GM23338 (cell line): ENCODE measurements at regions not wholly inside any gene's neighbourhood (a gene's known extent, or its start where the extent isn't known, plus 50 kb on each side); places are given as distances from the start of the nearest gene placed in this dataset.
"Not testable (repeated sequence)": the region's sequence is repeated elsewhere in the genome, so short reads cannot be mapped to it uniquely, and the experiment has no call there.

Source experiments
- ATAC-seq: fragments of 200-7000 bp; cut with Tn5 transposase; 3 replicates; pipeline ENCODE4 v1.9.1; 2020
- DNase-seq: peaks from one replicate; pipeline ENCODE4 v3.0.0-alpha.2; 2015; ENCODE audit warnings: low spot score
- H2AFZ ChIP-seq: fragments of 200-600 bp; sonication (generic); 2 replicates; pipeline ENCODE4 v1.8.0; 2016; ENCODE audit warnings: antibody characterized with exemption, mild to moderate bottlenecking, moderate library complexity
- H3F3A ChIP-seq: fragments of 200-600 bp; sonication (generic); replicated peaks from 2 replicates; pipeline ENCODE4 v1.8.0; 2017; ENCODE audit warnings: antibody characterized with exemption, mixed run types, low read depth
- H3K27ac ChIP-seq: fragments of 200-600 bp; sonication (generic); 2 replicates; pipeline ENCODE4 v1.6.1; 2016; ENCODE audit warnings: low read depth
- H3K27me3 ChIP-seq: fragments of 200-600 bp; sonication (generic); 2 replicates; pipeline ENCODE4 v1.8.0; 2016; ENCODE audit warnings: mild to moderate bottlenecking, mixed run types, moderate library complexity; ENCODE audit not compliant: insufficient read depth
- H3K36me3 ChIP-seq: fragments of 200-600 bp; sonication (generic); 2 replicates; pipeline ENCODE4 v1.8.0; 2016; ENCODE audit warnings: mild to moderate bottlenecking; ENCODE audit not compliant: insufficient read depth
- H3K4me1 ChIP-seq: fragments of 200-600 bp; sonication (generic); 2 replicates; pipeline ENCODE4 v1.8.0; 2016; ENCODE audit warnings: mild to moderate bottlenecking, moderate library complexity; ENCODE audit not compliant: insufficient read depth
- H3K4me2 ChIP-seq: fragments of 200-600 bp; sonication (generic); 2 replicates; pipeline ENCODE4 v1.7.1; 2017; ENCODE audit warnings: mixed run types
- H3K4me3 ChIP-seq: fragments of 200-600 bp; sonication (generic); 2 replicates; pipeline ENCODE4 v1.6.1; 2016; ENCODE audit warnings: mixed run types
- H3K79me2 ChIP-seq: fragments of 200-600 bp; sonication (generic); replicated peaks from 2 replicates; pipeline ENCODE4 v1.8.0; 2017; ENCODE audit warnings: mild to moderate bottlenecking; ENCODE audit not compliant: insufficient read depth
- H3K9me2 ChIP-seq: fragments of 200-600 bp; sonication (generic); 2 replicates; pipeline ENCODE4 v1.8.0; 2017; ENCODE audit not compliant: insufficient read depth
- H4K20me1 ChIP-seq: fragments of 200-600 bp; sonication (generic); replicated peaks from 2 replicates; pipeline ENCODE4 v1.8.0; 2017; ENCODE audit warnings: mild to moderate bottlenecking; ENCODE audit not compliant: insufficient read depth
- H3K27ac Mint-ChIP-seq: 2 replicates; pipeline ENCODE4 v1.8.0; 2020; ENCODE audit warnings: inconsistent platforms, mild to moderate bottlenecking, moderate library complexity, mixed read lengths
- H3K27me3 Mint-ChIP-seq: 3 replicates; pipeline ENCODE4 v1.8.0; 2022; ENCODE audit warnings: low read depth, mild to moderate bottlenecking, moderate library complexity, mixed read lengths, inconsistent platforms; ENCODE audit not compliant: insufficient read depth, poor library complexity
- H3K36me3 Mint-ChIP-seq: 3 replicates; pipeline ENCODE4 v1.8.0; 2021; ENCODE audit warnings: low read depth, mild to moderate bottlenecking, inconsistent platforms, moderate library complexity, mixed read lengths
- H3K4me1 Mint-ChIP-seq: 3 replicates; pipeline ENCODE4 v1.8.0; 2020; ENCODE audit warnings: mild to moderate bottlenecking, inconsistent platforms, mixed read lengths
- H3K4me3 Mint-ChIP-seq: 3 replicates; pipeline ENCODE4 v1.8.0; 2021; ENCODE audit warnings: moderate library complexity, mild to moderate bottlenecking, inconsistent platforms, mixed read lengths
- H3K9me3 Mint-ChIP-seq: 3 replicates; pipeline ENCODE4 v1.8.0; 2020; ENCODE audit warnings: moderate library complexity, mild to moderate bottlenecking, inconsistent platforms, mixed read lengths
- REST ChIP-seq: IDR thresholded peaks from one replicate; pipeline ENCODE4 v1.6.1; 2018; ENCODE audit warnings: antibody characterized with exemption; ENCODE audit not compliant: unreplicated experiment
- STAT1 ChIP-seq: IDR thresholded peaks from one replicate; pipeline ENCODE4 v1.6.1; 2016; ENCODE audit warnings: antibody characterized with exemption; ENCODE audit not compliant: unreplicated experiment
- ZNF462 ChIP-seq: fragments of 250-450 bp; sonication (Bioruptor Pico); IDR thresholded peaks from 2 replicates; pipeline ENCODE4 v1.5.0; 2020; ENCODE audit warnings: mild to moderate bottlenecking, moderate library complexity

- TF ChIP-seq ZNF462: no peak
- no peak for TF ChIP-seq REST
- no peak for TF ChIP-seq STAT1
Measured at GRCh38 chr3:115409596-115409995, 213.7 kb upstream of the GAP43 start (continued).

- not testable (repeated sequence) for H3K4me3 Mint-ChIP-seq, H3K27ac Mint-ChIP-seq, H3K4me3 ChIP-seq, DNase-seq, H2AFZ ChIP-seq, H3K4me1 ChIP-seq, ATAC-seq, H3K27me3 ChIP-seq, H3K9me3 Mint-ChIP-seq, H4K20me1 ChIP-seq, H3K79me2 ChIP-seq, H3K36me3 ChIP-seq, H3F3A ChIP-seq, H3K27me3 Mint-ChIP-seq, H3K36me3 Mint-ChIP-seq, H3K4me2 ChIP-seq, H3K27ac ChIP-seq
- H3K4me1 Mint-ChIP-seq: peaks cover 11% of the 10 kb centered on the region
- H3K9me2 ChIP-seq: peaks cover 19% of the 10 kb centered on the region
Measured at GRCh38 chr3:115414610-115415009, 208.7 kb upstream of the GAP43 start.
